Stimulated activated CD4-positive, alpha-beta T cell treated with anti-CD3 and anti-CD28 coated beads, Interleukin-2, amount 100 ng/mL, for 48 hours (primary cell): ENCODE measurements at regions not wholly inside any gene's neighbourhood (a gene's known extent, or its start where the extent isn't known, plus 50 kb on each side); places are given as distances from the start of the nearest gene placed in this dataset.
"Not testable (repeated sequence)": the region's sequence is repeated elsewhere in the genome, so short reads cannot be mapped to it uniquely, and the experiment has no call there.

Source experiments
- DNase-seq, 2 donors: peaks; one replicate each; pipeline ENCODE4 v3.0.0-alpha.2; 2020

GRCh38 chr12:19671695-19672094 lies 232.4 kb downstream of the AEBP2 start:
- no peak for DNase-seq

GRCh38 chr12:19674437-19674836 lies 235.1 kb downstream of the AEBP2 start:
- no peak for DNase-seq

GRCh38 chr12:19675361-19675760 lies 236.1 kb downstream of the AEBP2 start:
- DNase-seq: no peak

GRCh38 chr12:19678501-19678900 lies 239.2 kb downstream of the AEBP2 start:
- DNase-seq: not testable (repeated sequence)

- DNase-seq: no peak
Measured at GRCh38 chr12:19681007-19681406, 241.7 kb downstream of the AEBP2 start.

GRCh38 chr12:19683178-19683927 lies 244.1 kb downstream of the AEBP2 start:
- no peak for DNase-seq

GRCh38 chr12:19687371-19687770 lies 248.1 kb downstream of the AEBP2 start:
- no peak for DNase-seq

- DNase-seq: no peak
Measured at GRCh38 chr12:19688532-19688931, 249.2 kb downstream of the AEBP2 start.

- no peak for DNase-seq
Measured at GRCh38 chr12:19689226-19689625, 249.9 kb downstream of the AEBP2 start.

GRCh38 chr12:19689801-19690472 lies 250.6 kb downstream of the AEBP2 start:
- no peak for DNase-seq

- no peak for DNase-seq
Measured at GRCh38 chr12:19692091-19692490, 252.8 kb downstream of the AEBP2 start.

GRCh38 chr12:19692566-19692965 lies 253.3 kb downstream of the AEBP2 start:
- no peak for DNase-seq

- DNase-seq: no peak
Measured at GRCh38 chr12:19694627-19695026, 255.3 kb downstream of the AEBP2 start.

GRCh38 chr12:19695244-19696098 lies 256.2 kb downstream of the AEBP2 start:
- no peak for DNase-seq

GRCh38 chr12:19700969-19701368 lies 261.7 kb downstream of the AEBP2 start:
- DNase-seq: no peak

GRCh38 chr12:19704966-19705365 lies 265.7 kb downstream of the AEBP2 start:
- no peak for DNase-seq

- DNase-seq: no peak
Measured at GRCh38 chr12:19706936-19707335, 267.6 kb downstream of the AEBP2 start.

GRCh38 chr12:19707948-19708409 lies 268.7 kb downstream of the AEBP2 start:
- no peak for DNase-seq

GRCh38 chr12:19709889-19710288 lies 270.6 kb downstream of the AEBP2 start:
- DNase-seq: no peak

GRCh38 chr12:19710811-19711793 lies 271.8 kb downstream of the AEBP2 start:
- DNase-seq: no peak

GRCh38 chr12:19712041-19712440 lies 272.7 kb downstream of the AEBP2 start:
- DNase-seq: no peak

GRCh38 chr12:19718401-19718800 lies 279.1 kb downstream of the AEBP2 start:
- no peak for DNase-seq
